Nephron (organoid): ENCODE measurements at regions not wholly inside any gene's neighbourhood (a gene's known extent, or its start where the extent isn't known, plus 50 kb on each side); places are given as distances from the start of the nearest gene placed in this dataset.

Experiments used
- H3K27ac Mint-ChIP-seq, 3 experiments: 2 replicates each; pipeline ENCODE4 v1.8.0; 2020; ENCODE audit warnings: mixed read lengths in 3 of 3, mild to moderate bottlenecking in 2 of 3, moderate library complexity in 1 of 3
- H3K27me3 Mint-ChIP-seq: 2 replicates; pipeline ENCODE4 v1.8.0; 2021; ENCODE audit warnings: low read depth, mild to moderate bottlenecking, moderate library complexity, mixed read lengths
- H3K36me3 Mint-ChIP-seq: 2 replicates; pipeline ENCODE4 v1.8.0; 2020; ENCODE audit warnings: low read depth, mixed read lengths
- H3K4me1 Mint-ChIP-seq: 2 replicates; pipeline ENCODE4 v1.8.0; 2020; ENCODE audit warnings: mixed read lengths
- H3K4me3 Mint-ChIP-seq, 3 experiments: 2 replicates each; pipeline ENCODE4 v1.8.0; 2020; ENCODE audit warnings: mild to moderate bottlenecking in 3 of 3, mixed read lengths in 3 of 3, moderate library complexity in 2 of 3
- H3K9me3 Mint-ChIP-seq: 2 replicates; pipeline ENCODE4 v1.8.0; 2020; ENCODE audit warnings: mixed read lengths
- TF ChIP-seq, protein P1 (sequence below), 3 experiments: fragments of 200-600 bp; sonication (generic); IDR thresholded peaks; one replicate each; pipeline ENCODE4 v1.5.0; 2021; ENCODE audit warnings: antibody characterized with exemption in 3 of 3; ENCODE audit not compliant: unreplicated experiment in 3 of 3

DNA sequence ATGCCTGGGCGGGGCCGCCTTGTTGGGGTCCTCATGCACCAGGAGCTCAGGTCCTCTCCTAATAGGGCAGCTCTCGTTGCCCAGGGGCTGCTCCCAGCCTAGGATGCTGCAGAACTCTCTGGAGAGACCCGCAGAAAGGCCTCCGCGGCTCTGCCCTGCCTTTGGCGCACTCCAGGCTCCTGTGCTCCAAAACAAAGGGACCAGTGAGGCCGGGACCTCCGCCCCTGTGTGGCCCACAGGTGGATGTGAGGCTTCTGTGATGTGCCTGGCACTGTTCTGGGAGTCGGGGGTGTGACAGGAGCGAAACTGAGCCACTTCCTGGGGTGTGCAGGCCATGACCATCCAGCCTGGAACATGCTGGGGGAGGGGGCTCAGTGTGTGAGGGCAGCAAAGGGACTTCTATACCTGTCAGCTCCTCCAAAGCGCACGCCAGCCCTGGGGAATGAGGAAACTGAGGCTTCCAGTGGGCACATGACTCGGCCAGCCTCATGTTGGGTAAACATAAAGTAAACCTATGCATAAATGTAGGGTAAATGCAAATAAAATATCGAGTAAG is 153.2 kb downstream of the IRF8 start:
- H3K9me3 Mint-ChIP-seq = no peaks in the 10 kb centered on the region
- peaks cover 92% of the 10 kb centered on the region for H3K27me3 Mint-ChIP-seq
- H3K27ac Mint-ChIP-seq = no peak overlapping the region

DNA sequence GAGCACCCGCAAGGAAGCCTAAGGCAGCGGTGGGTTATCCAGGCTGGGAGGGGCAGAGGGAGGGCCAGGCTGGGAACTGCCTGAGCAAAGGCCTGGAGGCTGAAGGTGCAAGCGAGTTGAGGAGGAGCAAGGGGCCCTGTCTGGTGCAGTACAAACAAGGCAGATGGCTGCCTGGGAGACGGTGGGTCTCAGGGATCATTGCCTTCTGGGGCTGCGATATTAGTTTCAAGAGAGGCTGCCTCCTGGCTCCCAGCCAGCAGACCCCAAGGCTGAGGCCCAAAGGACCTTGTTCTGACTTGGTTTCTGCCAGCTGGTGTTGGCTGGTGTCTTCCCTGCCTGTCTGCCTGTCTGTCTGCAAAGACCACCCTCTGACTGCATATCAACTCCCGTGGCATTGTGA is 154.0 kb downstream of the IRF8 start:
- H3K9me3 Mint-ChIP-seq = no peaks in the 10 kb centered on the region
- no peaks in the 10 kb centered on the region for H3K36me3 Mint-ChIP-seq
- TF ChIP-seq, protein P1, sequence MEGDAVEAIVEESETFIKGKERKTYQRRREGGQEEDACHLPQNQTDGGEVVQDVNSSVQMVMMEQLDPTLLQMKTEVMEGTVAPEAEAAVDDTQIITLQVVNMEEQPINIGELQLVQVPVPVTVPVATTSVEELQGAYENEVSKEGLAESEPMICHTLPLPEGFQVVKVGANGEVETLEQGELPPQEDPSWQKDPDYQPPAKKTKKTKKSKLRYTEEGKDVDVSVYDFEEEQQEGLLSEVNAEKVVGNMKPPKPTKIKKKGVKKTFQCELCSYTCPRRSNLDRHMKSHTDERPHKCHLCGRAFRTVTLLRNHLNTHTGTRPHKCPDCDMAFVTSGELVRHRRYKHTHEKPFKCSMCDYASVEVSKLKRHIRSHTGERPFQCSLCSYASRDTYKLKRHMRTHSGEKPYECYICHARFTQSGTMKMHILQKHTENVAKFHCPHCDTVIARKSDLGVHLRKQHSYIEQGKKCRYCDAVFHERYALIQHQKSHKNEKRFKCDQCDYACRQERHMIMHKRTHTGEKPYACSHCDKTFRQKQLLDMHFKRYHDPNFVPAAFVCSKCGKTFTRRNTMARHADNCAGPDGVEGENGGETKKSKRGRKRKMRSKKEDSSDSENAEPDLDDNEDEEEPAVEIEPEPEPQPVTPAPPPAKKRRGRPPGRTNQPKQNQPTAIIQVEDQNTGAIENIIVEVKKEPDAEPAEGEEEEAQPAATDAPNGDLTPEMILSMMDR (IDR thresholded peaks at IDR 0.05; ENCODE audit: unreplicated experiment in 3 of 3) = no peak
- peaks cover 90% of the 10 kb centered on the region for H3K27me3 Mint-ChIP-seq
- H3K4me1 Mint-ChIP-seq = peaks cover 10% of the 10 kb centered on the region
- H3K27ac Mint-ChIP-seq = no peak overlapping the region
- no peak overlapping the region for H3K4me3 Mint-ChIP-seq

More for the DNA sequence above, 153.2 kb downstream of the IRF8 start:
- Mint-ChIP-seq H3K4me3 (no peak overlapping the region), H3K4me1 (peaks cover 12% of the 10 kb centered on the region), H3K36me3 (no peaks in the 10 kb centered on the region)
- TF ChIP-seq, protein P1 (IDR thresholded peaks at IDR 0.05; ENCODE audit: unreplicated experiment in 3 of 3) = no peak

DNA sequence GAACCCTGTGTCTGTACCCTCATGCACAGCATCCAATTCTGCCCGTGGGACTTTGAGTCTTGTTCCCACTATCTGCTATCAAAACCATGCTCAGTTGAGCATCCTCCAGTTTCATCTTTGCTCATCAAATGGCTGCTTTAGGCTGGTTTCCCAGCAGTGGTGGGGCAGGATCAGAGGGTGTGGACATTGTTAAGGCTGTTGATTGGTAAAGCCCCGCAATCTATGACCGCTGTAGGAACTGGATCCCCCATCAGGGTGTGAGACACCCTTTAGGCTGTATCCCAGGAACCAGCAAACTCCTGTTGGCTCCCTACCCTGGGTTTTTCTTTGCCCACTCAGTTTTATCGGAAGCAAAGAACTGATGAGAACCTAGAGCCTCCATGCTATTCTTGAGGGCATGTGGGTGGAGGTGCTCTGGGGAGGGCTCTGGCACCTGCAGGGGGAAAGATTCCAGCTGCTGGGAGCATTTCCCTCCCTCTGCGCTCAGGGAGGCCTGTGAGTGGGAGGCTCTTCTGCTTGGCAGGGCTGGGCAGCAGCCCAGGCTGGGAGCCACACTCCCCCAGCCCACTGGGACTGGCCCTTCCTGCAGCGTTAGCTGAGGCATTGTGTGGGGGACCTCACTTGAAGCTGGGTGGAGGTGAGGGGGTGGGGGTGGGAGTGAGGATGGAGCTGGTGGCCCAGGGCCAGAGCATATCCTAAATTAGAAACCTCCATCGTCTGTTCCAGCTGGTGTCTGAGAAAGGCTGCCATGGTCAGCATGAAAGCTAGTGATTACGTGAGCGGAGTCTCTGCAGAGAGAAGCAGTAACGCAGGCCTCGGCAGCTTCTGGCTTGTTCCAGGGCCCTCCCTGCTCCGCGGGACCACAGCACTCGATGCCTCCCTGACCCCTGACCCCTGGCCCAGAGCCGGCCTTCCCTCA is 160.6 kb downstream of the IRF8 start:
- TF ChIP-seq, protein P1 (IDR thresholded peaks at IDR 0.05; ENCODE audit: unreplicated experiment in 3 of 3) = no peak
- peak overlapping the region; percentile 74 to 84 (median 84) for H3K27ac Mint-ChIP-seq
- H3K4me3 Mint-ChIP-seq = peak overlapping the region in 1 of 3 experiments; percentile 21
- peaks cover 79% of the 10 kb centered on the region for H3K27me3 Mint-ChIP-seq
- H3K36me3 Mint-ChIP-seq = no peaks in the 10 kb centered on the region
- peaks cover 26% of the 10 kb centered on the region for H3K4me1 Mint-ChIP-seq
- H3K9me3 Mint-ChIP-seq = no peaks in the 10 kb centered on the region

DNA sequence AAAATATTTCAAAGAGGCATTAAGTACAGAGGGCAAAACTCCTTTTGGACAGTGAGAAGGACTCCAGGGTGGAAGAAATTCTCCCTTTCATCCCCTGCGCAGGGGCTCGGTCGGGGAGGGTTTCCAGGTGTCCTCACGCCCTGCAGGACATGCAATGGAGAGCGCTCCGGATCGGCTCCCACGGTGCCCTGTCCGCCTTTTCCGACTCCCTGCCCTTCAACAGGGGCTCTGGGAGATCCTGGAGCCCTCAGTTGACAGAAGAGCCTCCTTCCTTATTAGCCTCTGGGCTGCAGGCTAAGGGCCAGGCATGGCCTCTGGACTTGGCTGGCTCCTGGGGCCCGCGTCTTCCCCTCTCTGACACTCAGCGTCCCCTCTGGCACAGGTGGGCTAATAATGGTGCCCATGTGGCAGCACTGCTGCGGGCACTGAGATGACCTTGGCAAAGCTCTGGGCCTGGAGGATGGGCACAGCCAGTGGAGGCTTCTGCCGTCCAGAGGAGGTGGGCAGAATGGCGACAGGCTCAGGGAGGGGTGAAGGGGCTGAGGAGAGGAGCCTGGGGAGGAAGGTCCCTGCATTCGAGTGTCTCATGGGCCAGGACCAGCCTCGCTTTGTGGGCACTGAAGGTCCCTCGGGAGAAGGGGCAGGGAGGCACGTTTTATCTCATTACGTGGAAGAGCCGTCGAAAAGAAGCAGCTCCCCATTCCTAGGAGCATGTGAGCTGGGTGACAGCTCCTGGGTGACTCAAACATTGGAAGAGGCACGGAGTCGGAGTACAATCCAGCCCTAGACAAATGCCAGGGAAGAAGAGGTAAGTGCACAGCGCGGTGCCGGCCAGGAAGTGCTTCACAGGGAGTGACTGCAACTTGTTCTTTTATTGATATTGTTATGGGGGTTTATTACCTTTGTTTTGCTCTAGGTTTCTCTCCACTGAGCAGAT is 161.7 kb downstream of the IRF8 start:
- Mint-ChIP-seq H3K27me3 (peaks cover 80% of the 10 kb centered on the region), H3K4me3 (no peak overlapping the region), H3K9me3 (no peaks in the 10 kb centered on the region), H3K4me1 (peaks cover 26% of the 10 kb centered on the region), H3K27ac (peak overlapping the region; percentile 74 to 84 (median 84)), H3K36me3 (no peaks in the 10 kb centered on the region)
- TF ChIP-seq, protein P1 (IDR thresholded peaks at IDR 0.05; ENCODE audit: unreplicated experiment in 3 of 3) = no peak

DNA sequence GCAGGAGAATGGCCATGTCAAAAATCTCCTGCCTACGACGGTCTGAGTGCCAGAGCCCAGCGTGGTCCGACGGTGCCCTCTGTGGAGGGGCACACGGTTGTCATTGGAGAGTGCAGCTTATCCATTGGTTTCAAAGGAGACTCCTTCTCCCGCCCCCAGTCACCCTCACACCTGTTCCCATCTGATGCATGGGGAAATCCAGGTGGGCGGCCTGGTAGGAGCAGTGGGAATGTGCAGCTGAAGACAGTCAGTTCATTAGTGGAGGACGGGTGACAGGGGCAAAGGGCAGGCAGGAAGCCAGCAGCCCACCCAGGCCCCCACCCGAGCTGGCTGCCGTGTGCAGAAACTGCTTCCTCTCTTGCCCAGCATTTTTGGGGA is 162.3 kb downstream of the IRF8 start:
- H3K27ac Mint-ChIP-seq = peak overlapping the region in 2 of 3 experiments; percentile 27 to 44
- no peaks in the 10 kb centered on the region for H3K36me3 Mint-ChIP-seq
- no peak overlapping the region for H3K4me3 Mint-ChIP-seq
- no peaks in the 10 kb centered on the region for H3K9me3 Mint-ChIP-seq
- H3K4me1 Mint-ChIP-seq = peaks cover 26% of the 10 kb centered on the region
- H3K27me3 Mint-ChIP-seq = peaks cover 82% of the 10 kb centered on the region
- TF ChIP-seq, protein P1 (IDR thresholded peaks at IDR 0.05; ENCODE audit: unreplicated experiment in 3 of 3) = no peak
